Suppressor macrophage treated with lipopolysaccharide for 4 hours (primary cell): ENCODE measurements at regions not wholly inside any gene's neighbourhood (a gene's known extent, or its start where the extent isn't known, plus 50 kb on each side); places are given as distances from the start of the nearest gene placed in this dataset.
"Not testable (repeated sequence)": the region's sequence is repeated elsewhere in the genome, so short reads cannot be mapped to it uniquely, and the experiment has no call there.

Experiments
- DNase-seq: peaks from one replicate; pipeline ENCODE4 v3.0.0-alpha.2; 2020

DNA sequence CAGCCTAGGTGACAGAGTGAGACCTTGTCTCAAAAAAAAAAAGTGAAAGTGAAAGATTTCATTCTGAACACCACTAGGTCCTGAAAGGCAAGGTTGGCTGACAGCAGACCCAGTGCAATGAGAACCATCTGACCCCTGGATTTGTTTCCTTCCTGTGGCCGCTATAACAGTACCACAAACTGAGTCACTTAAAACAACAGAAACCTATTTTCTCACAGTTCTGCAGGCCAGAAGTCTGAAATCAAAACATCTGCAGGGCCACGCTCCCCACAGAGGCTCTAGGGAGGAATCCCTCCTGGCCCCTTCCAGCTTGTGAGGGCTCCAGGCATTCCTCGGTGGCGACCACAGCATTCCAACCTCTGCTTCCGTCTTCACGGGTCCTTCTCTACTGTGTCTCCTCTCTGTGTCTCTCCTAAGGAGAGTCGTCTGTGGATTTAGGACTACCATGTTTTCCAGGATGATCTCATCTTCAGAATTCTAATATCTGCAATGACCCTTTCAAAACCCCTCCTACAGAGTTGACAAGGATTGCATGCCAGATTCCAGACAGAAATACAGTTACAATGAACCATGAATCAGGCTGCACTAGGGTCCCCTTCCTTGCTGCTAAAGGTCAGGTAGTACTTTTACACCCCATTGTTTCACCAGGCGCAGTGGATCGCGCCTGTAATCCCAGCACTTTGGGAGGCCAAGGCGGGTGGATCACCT is 78.0 kb upstream of the ADGRL1 start:
- DNase-seq, result peak; percentile 28

DNA sequence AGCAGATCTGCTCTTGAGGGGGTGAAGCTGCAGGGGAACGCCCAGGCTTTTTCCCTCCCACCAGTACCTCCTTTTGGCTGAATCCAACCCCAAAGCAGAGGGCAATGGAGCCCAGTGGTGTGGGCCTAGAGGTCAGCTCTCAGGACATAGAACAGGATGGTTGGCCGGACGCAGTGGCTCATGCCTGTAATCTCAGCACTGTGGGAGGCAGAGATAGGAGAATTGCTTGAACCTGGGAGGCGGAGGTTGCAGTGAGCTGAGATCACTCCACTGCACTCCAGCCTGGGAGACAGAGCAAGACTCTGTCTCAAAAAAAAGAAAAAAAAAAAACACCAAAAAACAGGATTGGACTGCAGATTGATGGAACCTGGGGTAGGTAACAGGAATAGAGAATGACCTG is 73.3 kb upstream of the ADGRL1 start:
- not testable (repeated sequence) for DNase-seq

DNA sequence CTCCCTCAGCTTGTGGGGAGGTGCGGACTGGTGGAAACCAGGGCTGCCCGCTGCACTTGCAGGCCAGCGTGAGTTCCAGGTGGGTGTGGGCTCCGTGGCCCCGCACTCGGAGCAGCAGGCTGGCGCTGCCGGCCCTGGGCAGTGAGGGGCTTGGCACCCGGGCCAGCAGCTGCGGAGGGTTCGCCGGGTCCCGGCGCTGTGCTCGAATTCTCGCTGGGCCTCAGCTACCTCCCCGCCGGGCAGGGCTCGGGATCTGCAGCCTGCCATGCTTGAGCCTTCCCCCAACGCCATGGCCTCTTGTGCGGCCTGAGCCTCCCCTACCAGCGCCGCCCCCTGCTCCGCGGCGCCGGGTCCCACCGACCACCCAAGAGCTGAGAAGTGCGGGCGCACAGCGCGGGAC is 71.6 kb upstream of the ADGRL1 start:
- DNase-seq, result no peak

DNA sequence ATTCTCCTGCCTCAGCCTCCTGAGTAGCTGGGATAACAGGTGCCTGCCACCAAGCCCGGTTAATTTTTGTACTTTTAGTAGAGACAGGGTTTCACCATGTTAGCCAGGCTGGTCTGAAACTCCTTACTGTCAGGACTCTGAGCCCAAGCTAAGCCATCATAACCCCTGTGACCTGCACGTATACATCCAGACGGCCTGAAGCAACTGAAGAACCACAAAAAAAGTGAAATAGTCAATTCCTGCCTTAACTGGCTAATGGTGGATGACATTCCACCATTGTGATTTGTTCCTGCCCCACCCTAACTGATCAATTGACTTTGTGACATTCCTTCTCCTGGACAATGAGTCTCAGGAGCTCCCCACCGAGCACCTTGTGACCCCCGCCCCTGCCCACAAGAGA is 69.9 kb upstream of the ADGRL1 start:
- not testable (repeated sequence) for DNase-seq

DNA sequence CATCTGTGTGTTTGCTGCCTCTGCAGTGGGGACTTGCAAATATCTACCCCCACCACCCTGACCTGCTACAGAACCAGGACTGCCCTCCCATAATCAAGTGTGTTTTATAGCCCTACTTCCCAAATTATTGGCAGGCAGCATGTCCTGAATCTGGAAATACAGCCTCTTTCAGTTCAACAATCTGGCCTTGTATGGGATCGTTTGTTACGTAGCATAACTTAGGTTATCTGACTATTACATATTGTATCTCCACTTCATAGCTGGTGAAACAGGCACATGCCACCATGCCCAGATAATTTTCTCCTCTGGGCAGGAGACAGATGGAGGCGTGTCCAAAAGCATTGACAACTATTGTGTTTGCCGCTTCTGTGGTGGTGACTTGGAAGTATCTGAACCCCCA is 66.7 kb upstream of the ADGRL1 start:
- no peak for DNase-seq

DNA sequence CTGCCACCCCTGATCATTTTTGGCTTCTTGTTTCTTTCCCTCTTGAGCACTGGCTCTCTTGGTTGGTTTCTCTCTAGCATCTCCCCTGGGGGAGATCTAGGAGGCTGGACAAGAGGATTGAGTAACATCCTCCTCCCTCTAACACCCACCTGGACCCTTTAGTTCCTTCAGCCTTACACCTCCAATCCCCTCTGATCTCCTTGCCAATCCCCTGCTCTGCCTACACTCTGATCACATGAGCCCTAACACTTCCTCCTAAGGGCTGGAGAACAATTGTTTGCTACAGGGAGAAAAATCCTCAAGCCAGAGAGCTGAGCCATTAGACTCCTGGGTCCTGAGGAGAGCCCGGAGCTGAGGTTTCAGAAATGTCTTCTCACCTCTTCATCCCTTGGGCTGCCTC is 65.9 kb upstream of the ADGRL1 start:
- peak; percentile 13 for DNase-seq

DNA sequence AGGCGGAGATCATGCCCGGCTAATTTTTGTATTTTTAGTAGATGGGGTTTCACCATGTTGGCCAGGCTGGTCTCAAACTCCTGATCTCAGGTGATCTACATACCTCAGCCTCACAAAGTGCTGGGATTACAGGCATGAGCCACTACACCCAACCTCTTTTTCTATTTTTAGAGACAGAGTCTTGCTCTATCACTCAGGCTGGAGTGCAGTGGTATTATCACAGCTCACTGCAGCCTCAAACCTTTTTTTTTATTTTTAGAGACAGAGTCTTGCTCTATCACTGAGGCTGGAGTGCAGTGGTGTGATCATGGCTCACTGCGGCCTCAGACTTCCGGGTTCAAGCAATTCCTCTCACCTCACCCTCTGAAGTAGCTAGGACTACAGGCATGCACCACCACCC is 64.6 kb upstream of the ADGRL1 start:
- DNase-seq, result not testable (repeated sequence)

DNA sequence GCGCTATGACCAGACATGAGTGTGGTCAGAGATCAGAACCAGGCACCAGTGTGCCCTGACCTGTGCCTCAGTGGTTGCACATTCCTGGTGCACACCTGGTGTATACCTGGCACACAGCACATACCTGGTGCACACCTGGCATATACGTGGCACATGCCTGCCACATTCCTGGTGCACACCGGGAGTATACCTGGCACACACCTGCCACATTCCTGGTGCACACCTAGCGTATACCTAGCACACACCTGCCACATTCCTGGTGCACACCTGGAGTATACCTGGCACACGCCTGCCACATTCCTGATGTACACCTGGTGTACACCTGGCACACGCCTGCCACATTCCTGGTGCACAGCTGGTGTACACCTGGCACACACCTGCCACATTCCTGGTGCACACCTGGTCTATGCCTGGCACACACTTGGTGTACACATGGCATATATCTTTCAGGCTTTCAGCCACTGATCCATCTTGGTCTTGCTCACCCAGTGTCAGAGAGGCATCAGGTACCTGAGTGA is 61.3 kb upstream of the ADGRL1 start:
- DNase-seq, result no peak

DNA sequence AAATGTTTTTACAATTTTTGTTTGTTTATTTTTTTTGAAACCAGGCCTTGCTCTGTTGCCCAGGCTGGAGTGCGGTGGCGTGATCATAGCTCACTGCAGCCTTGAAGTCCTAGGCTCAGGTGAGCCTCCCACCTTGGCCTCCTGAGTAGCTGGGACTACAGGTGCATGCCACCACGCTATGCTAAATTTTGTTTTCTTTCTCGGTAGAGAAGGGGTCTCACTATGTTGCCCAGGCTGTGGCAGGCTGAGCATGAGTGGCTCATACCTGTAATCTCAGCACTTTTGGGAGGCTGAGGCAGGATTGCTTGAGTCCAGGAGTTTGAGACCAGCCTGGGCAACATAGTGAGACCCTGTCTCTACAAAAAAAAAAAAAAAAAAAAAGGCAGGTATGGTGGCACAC is 60.2 kb upstream of the ADGRL1 start:
- not testable (repeated sequence) for DNase-seq

DNA sequence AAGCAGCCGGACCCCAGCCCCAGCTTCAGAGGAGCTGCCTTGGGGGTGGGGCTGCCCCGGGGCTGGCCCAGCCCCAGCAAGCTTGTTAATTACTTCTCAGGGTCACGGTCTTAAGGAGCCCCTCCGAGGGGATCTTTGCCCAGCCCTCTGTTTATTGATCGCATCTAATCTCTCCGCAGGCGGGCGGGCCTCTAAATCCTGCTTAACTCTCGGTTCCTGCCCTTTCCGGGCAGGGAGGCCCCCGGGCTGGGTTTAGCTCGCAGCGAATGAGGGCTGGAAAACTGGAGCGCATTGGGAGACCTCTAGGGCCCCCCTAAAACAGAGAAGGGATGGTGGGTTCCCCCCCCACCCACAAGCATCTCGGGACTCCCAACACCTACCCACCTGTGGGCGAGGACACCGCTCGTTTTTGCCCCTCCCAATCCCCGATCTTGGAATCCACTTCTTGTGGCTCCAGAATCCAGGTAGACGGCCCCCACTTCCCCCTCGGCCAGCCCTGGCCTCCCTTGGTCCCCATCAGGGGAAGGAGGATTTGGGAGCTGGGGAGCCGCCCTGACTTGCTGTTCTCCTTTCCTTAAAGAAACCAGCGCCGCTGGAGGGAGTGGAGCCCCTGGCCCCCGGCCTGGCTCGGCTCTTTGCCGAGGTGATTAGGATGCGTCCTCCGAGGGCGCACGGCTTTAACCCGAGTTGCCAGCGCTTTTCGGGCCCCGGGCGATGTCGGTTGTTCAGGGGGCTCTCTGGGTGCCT is 59.5 kb upstream of the ADGRL1 start:
- no peak for DNase-seq

DNA sequence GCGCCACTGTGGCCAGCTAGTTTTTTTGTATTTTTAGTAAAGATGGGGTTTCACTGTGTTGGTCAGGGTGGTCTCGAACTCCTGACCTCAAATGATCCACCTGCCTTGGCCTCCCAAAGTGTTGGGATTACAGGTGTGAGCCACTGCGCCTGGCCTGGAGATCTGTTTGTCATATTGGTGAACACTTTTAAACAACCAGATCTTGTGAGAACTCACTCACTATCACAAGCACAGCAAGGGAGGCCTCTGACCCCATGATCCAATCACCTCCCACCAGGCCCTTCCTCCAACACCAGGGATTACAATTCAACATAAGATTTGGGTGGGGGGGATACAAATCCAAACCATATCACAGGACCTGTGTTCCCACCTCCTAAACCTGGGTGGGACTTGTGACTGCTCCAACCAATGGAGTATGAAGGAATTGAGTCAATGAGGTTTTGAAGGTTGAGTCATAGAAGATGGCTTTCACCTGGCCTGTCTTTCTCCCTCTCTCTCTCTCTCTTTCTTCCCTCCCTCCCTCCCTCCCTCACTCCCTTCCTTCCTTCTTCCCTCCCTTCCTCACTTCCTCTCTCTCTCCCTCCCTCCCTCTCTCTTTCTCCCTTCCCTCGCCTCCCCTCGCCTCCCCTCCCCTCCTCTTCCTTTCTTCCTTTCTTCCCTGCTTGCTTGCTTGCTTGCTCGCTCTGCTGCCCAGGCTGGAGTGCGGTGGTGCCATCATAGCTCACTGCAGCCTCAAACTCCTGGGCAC is 50.1 kb upstream of the ADGRL1 start:
- DNase-seq, result not testable (repeated sequence)
